DMS79 treated with DMSO at 0.1 percent for 48 hours (cell line): ENCODE measurements at regions not wholly inside any gene's neighbourhood (a gene's known extent, or its start where the extent isn't known, plus 50 kb on each side); places are given as distances from the start of the nearest gene placed in this dataset.

Experiments used
- DNase-seq: peaks from one replicate; lab custom pipeline; 2025; lab: John Stamatoyannopoulos, UW

GRCh38 chr4:136526517-136526916, 1005.8 kb downstream of the PCDH18 start:
- DNase-seq, result no peak

GRCh38 chr4:136524039-136524438, 1008.3 kb downstream of the PCDH18 start:
- no peak for DNase-seq

GRCh38 chr4:136516371-136516770, 1015.9 kb downstream of the PCDH18 start:
- no peak for DNase-seq

GRCh38 chr4:136505020-136505419, 1027.3 kb downstream of the PCDH18 start:
- no peak for DNase-seq

- DNase-seq, result no peak
These were observed 1036.4 kb downstream of the PCDH18 start for GRCh38 chr4:136495851-136496250.

- DNase-seq, result no peak
These were observed 1037.2 kb downstream of the PCDH18 start for GRCh38 chr4:136495076-136495475.

- DNase-seq, result no peak
These were observed 1043.2 kb downstream of the PCDH18 start for GRCh38 chr4:136489101-136489500.

- DNase-seq, result no peak
These were observed 1047.3 kb downstream of the PCDH18 start for GRCh38 chr4:136484996-136485395.

- DNase-seq, result no peak
These were observed 1055.5 kb downstream of the PCDH18 start for GRCh38 chr4:136476753-136477152.

GRCh38 chr4:136471051-136471450, 1061.2 kb downstream of the PCDH18 start:
- no peak for DNase-seq

- no peak for DNase-seq
These were observed 1066.6 kb downstream of the PCDH18 start for GRCh38 chr4:136465691-136466090.

- DNase-seq, result no peak
These were observed 1068.4 kb downstream of the PCDH18 start for GRCh38 chr4:136463941-136464340.

GRCh38 chr4:136461533-136461932, 1070.8 kb downstream of the PCDH18 start:
- no peak for DNase-seq

GRCh38 chr4:136458326-136458725, 1074.0 kb downstream of the PCDH18 start:
- no peak for DNase-seq

- no peak for DNase-seq
These were observed 1074.7 kb downstream of the PCDH18 start for GRCh38 chr4:136457577-136457976.

GRCh38 chr4:136457004-136457403, 1075.3 kb downstream of the PCDH18 start:
- no peak for DNase-seq

- no peak for DNase-seq
These were observed 1089.3 kb downstream of the PCDH18 start for GRCh38 chr4:136443006-136443405.

- no peak for DNase-seq
These were observed 1089.8 kb downstream of the PCDH18 start for GRCh38 chr4:136442447-136442846.

- DNase-seq, result no peak
These were observed 1090.5 kb downstream of the PCDH18 start for GRCh38 chr4:136441629-136442282.

- DNase-seq, result no peak
These were observed 1093.6 kb downstream of the PCDH18 start for GRCh38 chr4:136438645-136439044.

- no peak for DNase-seq
These were observed 1108.2 kb downstream of the PCDH18 start for GRCh38 chr4:136424052-136424451.

- DNase-seq, result no peak
These were observed 1117.3 kb downstream of the PCDH18 start for GRCh38 chr4:136414981-136415380.

GRCh38 chr4:136412708-136413107, 1119.6 kb downstream of the PCDH18 start:
- DNase-seq, result no peak

- DNase-seq, result no peak
These were observed 1131.5 kb downstream of the PCDH18 start for GRCh38 chr4:136400829-136401228.
